GM23338 (cell line): ENCODE measurements at regions not wholly inside any gene's neighbourhood (a gene's known extent, or its start where the extent isn't known, plus 50 kb on each side); places are given as distances from the start of the nearest gene placed in this dataset.
"Not testable (repeated sequence)": the region's sequence is repeated elsewhere in the genome, so short reads cannot be mapped to it uniquely, and the experiment has no call there.

Experiments
- EZH2 ChIP-seq: fragments of 200-600 bp; sonication (generic); IDR thresholded peaks from one replicate; pipeline ENCODE4 v1.8.0; 2017; ENCODE audit warnings: antibody characterized with exemption, mild to moderate bottlenecking, low read depth; ENCODE audit not compliant: unreplicated experiment
- POLR2AphosphoS5 ChIP-seq: IDR thresholded peaks from 2 replicates; pipeline ENCODE4 v1.6.1; 2016; ENCODE audit warnings: antibody characterized with exemption, low read depth
- ZNF331 ChIP-seq: fragments of 250-450 bp; sonication (Bioruptor Pico); IDR thresholded peaks from 2 replicates; pipeline ENCODE4 v1.5.0; 2020; ENCODE audit warnings: low read depth, mild to moderate bottlenecking, moderate library complexity
- TF ChIP-seq, protein P1 (sequence below), 2 experiments: fragments of 200-600 bp in 1 of 2; sonication (generic) in 1 of 2; conservative IDR thresholded peaks; 2 replicates each; pipeline versions ENCODE4 v1.5.1 to v1.6.1; 2016 to 2017; ENCODE audit warnings: antibody characterized with exemption in 2 of 2, low read depth in 2 of 2, mild to moderate bottlenecking in 2 of 2, moderate library complexity in 1 of 2
- TF ChIP-seq, protein P2 (sequence below): IDR thresholded peaks from one replicate; pipeline ENCODE4 v1.6.1; 2018; ENCODE audit warnings: antibody characterized with exemption; ENCODE audit not compliant: unreplicated experiment

DNA sequence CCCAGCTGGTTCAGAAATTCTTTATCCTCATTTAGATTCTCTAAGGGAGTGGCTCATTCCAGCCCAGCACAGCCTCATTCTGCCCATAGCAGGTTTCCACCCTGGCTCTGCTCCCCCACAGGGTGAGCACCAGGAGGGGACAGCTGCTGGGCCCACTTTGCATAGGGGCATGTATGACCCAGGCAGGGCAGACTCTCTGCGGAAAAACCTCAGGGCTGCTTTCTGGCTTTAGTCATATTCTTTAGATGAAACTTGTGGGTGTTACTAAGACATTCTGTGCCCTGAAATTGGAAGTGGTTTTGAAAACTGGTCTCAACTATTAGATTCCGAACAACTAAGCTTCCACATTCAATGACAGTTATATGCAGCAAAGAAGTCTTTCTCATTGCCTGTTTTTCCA lies 183.9 kb downstream of the TP53TG3F start:
- TF ChIP-seq, protein P1, sequence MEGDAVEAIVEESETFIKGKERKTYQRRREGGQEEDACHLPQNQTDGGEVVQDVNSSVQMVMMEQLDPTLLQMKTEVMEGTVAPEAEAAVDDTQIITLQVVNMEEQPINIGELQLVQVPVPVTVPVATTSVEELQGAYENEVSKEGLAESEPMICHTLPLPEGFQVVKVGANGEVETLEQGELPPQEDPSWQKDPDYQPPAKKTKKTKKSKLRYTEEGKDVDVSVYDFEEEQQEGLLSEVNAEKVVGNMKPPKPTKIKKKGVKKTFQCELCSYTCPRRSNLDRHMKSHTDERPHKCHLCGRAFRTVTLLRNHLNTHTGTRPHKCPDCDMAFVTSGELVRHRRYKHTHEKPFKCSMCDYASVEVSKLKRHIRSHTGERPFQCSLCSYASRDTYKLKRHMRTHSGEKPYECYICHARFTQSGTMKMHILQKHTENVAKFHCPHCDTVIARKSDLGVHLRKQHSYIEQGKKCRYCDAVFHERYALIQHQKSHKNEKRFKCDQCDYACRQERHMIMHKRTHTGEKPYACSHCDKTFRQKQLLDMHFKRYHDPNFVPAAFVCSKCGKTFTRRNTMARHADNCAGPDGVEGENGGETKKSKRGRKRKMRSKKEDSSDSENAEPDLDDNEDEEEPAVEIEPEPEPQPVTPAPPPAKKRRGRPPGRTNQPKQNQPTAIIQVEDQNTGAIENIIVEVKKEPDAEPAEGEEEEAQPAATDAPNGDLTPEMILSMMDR (conservative IDR thresholded peaks at IDR 0.05; ENCODE audit: low read depth in 2 of 2): not testable (repeated sequence)
- TF ChIP-seq, protein P2, sequence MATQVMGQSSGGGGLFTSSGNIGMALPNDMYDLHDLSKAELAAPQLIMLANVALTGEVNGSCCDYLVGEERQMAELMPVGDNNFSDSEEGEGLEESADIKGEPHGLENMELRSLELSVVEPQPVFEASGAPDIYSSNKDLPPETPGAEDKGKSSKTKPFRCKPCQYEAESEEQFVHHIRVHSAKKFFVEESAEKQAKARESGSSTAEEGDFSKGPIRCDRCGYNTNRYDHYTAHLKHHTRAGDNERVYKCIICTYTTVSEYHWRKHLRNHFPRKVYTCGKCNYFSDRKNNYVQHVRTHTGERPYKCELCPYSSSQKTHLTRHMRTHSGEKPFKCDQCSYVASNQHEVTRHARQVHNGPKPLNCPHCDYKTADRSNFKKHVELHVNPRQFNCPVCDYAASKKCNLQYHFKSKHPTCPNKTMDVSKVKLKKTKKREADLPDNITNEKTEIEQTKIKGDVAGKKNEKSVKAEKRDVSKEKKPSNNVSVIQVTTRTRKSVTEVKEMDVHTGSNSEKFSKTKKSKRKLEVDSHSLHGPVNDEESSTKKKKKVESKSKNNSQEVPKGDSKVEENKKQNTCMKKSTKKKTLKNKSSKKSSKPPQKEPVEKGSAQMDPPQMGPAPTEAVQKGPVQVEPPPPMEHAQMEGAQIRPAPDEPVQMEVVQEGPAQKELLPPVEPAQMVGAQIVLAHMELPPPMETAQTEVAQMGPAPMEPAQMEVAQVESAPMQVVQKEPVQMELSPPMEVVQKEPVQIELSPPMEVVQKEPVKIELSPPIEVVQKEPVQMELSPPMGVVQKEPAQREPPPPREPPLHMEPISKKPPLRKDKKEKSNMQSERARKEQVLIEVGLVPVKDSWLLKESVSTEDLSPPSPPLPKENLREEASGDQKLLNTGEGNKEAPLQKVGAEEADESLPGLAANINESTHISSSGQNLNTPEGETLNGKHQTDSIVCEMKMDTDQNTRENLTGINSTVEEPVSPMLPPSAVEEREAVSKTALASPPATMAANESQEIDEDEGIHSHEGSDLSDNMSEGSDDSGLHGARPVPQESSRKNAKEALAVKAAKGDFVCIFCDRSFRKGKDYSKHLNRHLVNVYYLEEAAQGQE: not testable (repeated sequence)
- not testable (repeated sequence) for TF ChIP-seq POLR2AphosphoS5, ZNF331, EZH2
